T47D (cell line): ENCODE measurements at regions not wholly inside any gene's neighbourhood (a gene's known extent, or its start where the extent isn't known, plus 50 kb on each side); places are given as distances from the start of the nearest gene placed in this dataset.
"Not testable (repeated sequence)": the region's sequence is repeated elsewhere in the genome, so short reads cannot be mapped to it uniquely, and the experiment has no call there.

Experiments
- DNase-seq, 2 experiments: peaks; one replicate each; pipeline versions ENCODE4 v3.0.0 to v3.0.0-alpha.2; 2011 to 2012; ENCODE audit warnings: low read depth in 1 of 2, low spot score in 1 of 2
- JUND ChIP-seq: IDR thresholded peaks from 2 replicates; pipeline ENCODE4 v1.6.1; 2012; ENCODE audit warnings: low read depth
- in situ Hi-C: cut with HindIII; loops from 2 replicates; pipeline ENCODE4 v1.10.0; 2016; ENCODE audit warnings: low sequenced_read_pairs, low pct_unique_long_range_greater_than_20kb

DNA sequence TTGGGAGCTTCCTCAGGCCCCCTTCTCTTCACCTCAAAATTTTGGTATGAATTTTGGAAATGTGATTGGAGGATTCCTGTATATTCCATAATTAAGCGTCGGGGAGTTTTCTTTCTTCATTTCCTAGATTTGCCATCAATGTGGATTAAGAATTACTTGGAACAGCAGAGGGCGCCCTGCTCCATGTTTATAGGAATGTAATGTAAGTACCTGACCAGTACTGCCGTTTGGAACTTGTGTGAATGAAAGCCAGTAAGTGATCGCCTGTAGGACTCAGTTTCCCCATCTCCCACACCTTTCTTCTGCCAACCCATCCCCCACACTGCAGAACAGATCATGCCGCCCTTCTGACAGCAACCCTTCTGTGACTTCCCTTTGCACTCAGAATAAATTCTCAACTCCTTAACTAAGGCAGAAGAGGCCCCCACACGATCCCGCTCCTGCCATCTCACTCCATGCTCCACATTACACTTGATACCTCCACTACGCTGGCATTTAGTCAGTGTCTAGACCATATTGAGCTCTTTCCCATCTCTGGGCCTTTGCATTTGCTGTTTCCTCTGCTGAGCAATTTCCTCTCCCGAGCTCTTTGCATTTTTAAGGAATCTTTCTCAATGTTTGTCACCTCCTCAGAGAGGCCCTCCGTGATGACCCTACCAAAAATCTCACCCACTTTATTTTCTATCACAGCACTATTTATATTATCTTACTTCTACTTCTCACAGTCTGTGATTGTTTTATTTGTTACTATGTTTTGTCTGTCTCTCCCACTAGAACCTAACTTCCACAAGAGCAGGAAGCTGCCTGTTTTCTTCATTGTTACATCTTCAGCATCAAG, 79.5 kb upstream of the HTR4 start:
- in situ Hi-C loops: no loop called here
- no peak for TF ChIP-seq JUND
- peak; percentile 28 to 90 for DNase-seq

DNA sequence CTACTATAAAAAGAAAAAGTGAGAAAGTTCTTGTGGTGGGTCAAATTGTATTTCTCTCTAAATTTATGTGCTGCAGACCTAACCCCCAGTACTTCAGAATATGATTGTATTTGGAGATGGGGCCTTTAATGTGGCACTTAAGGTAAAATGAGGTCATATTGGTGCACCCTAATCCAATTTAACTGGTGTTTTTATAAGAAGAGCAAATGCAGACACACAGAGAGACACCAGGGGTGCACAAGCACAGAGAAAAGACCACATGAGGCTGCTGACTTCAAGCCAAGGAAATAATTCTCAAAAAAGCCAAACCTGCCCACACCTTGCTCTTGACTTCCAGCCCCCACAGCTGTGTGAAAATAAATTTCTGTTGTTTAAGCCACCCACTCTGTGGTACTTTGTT, 80.2 kb upstream of the HTR4 start:
- no peak for TF ChIP-seq JUND
- DNase-seq: no peak
- in situ Hi-C loops: no loop called here

DNA sequence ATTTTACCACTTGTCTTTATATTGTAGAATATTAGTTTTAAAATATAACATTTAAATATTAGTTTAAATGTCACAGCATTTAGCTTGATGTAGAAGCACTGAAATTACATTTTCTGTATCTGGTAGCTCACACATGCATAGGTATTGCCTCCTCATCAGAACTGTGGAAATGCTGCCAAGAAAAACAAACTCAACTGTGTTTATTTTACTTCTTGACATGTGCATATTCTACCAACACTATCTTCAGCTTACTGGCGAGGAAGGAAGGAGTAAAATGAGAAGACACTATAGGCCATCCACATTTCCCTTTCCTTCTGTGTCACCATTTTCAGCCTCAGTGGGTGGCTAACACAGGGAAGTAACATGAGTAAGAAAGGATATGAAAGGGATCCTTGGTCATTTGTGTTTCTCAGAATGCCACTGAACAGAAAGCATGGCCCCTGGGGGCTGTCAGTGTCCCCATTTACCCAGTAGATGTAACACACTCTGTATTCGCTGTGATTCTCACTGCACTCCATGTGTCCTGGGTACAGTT, 81.0 kb upstream of the HTR4 start:
- in situ Hi-C loops: no loop called here
- no peak for TF ChIP-seq JUND
- peak in 1 of 2 experiments; percentile 35 for DNase-seq

DNA sequence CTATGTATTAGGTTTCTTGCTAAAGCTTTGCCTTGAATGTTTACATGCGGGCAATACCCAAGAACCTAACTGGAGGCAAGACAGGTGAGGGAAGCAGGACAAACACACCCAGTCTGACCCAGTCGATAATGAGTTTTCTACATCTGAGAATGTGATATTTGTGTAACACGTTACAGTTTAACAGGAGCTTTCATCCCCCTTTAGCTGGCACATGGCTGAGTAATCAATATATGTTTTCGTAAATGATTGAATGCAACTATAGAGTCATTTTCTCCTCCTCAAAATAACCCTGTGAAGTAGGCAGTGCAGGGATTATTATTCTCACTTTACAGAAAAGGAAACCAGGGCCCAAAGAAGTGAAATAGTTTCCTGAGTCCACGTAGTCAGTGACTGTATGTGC, 84.7 kb upstream of the HTR4 start:
- DNase-seq: no peak

DNA sequence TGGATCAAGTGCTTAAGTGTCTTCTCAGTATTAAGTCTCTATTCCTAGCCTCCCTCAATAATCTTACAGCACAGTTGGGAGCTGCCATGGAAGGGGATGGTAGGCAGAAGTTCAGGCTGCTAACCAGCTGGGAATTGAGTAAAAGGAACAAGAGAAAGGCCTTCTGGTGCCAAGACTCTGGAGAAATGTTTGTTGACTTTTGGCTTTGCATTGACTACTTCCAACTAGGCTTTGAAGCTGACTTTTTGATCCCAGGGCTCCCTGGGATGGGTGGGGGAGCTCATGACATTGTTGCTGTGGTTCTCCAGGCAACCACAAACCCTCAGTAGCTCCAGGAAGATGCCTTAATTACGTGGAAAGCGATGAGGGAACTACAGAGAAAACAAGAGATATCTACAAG, 85.2 kb upstream of the HTR4 start:
- in situ Hi-C loops: no loop called here
- DNase-seq: no peak
- TF ChIP-seq JUND: no peak

More for the DNA sequence above, 84.7 kb upstream of the HTR4 start:
- in situ Hi-C loops: no loop called here
- no peak for TF ChIP-seq JUND

DNA sequence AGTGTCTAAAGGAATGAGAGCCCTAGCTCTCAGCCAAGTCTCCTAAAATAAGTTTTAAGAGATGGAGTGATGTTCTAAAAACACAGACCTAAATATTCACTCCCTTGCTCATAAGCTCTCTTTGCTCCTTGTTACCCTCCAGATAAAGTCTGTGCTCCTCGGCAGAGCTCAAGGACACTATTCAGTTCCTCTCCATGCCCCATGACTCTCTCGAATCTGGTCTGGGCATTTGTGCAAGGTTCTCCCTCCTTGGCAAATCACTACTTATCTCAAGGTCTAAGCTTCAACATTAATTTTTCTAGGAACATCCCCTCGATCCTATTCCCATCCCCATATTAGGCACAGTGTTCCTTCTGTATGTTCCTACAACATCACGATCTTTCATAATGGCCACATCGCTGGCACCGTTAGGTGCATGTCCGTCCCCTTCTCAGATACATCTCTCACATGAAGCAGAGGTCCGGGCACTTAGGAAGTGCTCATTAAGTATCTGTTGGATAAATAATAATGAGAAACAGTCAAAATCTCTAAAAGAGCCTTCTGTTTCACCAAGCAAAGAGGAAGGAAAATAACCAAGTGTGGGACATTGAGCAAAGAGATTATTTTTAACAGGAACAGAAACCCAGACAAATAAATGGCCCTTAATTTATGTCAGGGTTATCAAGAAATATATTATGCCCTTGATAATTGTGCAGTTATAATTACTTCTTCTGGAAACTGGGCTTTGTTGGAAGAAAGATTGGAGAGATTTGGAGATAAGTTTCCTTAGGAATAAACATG, 85.9 kb upstream of the HTR4 start:
- in situ Hi-C loops: no loop called here
- no peak for TF ChIP-seq JUND

DNA sequence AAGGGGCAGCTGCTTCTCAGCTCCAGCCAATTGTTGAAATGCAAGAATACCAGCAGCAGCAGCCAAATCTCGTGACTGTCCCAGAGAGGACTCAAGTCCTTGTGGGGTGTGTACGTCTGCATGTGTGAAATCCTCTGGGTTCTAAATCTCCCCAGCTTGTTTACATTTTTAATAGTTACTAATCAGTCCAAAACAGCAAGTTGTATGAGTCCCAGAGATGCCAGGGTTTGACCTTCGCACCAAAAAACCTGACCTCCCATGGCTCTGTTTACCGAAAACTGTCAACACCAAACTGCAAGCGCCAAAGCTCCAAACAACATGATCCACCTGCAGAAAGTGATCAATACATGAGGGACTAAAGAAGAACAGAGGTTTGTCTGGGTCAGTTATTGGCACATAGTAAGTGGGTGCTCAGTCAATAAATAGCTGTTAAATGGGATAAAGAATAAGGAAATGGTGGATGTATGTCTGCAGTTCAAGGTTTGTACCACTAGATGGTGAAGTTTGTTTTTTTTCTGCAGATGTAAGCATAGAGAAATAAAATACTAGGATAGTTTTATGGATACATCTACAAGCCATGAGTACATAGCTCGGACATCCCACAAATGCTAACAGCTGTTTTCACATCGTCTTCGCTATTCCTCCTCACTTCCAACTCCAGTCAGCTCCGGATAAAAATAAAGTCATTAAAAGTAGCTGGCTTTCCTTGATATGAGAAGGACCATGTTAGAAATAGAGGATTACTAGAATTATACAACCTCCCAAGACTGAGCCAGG, 85.3 kb upstream of the ADRB2 start:
- no peak for TF ChIP-seq JUND
- DNase-seq: peak; percentile 45 to 74
- in situ Hi-C loops: no loop called here

More for the DNA sequence above, 85.9 kb upstream of the HTR4 start:
- no peak for DNase-seq

DNA sequence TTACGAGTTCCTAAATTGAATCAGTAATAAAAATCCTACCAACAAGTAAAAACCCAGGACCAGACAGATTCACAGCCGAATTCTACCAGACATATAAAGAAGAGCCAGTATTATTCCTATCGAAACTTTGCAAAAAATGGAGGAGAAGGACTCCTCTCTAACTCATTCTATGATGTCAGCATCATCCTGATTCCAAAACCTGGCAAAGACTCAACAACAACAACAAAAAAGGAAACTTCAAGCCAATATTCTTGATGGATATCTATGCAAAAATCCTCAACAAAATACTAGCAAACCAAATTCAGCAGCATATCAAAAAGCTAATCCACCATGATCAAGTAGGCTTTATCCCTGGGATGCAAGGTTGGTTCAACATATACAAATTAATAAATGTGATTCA, 84.6 kb upstream of the ADRB2 start:
- DNase-seq, in situ Hi-C loops: not testable (repeated sequence)

DNA sequence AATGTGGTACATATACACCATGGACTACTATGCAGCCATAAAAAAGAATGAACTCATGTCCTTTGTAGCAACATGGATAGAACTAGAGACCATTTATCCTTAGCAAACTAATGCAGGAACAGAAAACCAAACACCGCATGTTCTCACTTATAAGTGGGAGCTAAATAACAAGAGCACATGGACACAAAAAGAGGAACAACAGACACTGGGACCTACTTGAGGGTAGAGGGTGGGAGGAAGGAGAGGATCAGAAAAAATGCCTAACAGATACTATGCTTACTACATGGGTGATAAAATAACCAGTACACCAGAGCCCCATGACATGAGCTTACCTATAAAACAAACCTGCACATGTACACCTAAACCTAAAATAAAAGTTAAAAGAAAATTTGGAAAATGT, 82.0 kb upstream of the ADRB2 start:
- DNase-seq, in situ Hi-C loops: not testable (repeated sequence)

DNA sequence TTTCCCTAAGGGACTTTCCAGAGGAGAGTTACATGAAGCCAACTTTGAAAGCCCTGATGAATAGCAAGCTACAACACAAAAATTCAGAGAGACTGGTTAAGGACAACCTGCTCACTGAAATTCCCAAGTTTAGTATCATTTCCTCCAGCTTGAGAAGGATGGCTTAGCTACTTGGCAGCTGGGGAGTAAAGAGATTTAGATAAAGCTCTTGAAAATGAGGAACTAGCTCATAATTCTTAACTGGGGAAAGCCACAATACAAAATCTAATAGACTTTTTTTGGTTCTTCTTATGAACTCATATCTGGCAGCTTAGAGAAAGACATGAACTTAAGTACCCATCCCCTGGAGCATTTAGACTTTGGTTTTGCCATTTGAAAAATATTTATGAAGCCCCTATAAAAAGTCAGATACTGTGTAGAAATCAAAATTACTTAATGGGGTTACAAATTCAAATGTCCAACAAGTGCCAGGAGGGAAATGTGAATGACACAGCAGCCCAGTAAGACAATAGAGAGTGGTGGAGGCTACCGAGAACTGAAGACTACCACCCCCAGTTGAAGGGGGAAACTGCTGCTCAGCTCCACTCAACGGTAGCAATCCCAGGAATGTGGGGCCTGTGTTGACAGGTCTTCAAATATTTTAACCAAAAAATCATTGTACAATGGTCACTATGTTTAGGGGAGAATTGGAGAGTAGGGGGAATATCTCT, 79.4 kb upstream of the ADRB2 start:
- in situ Hi-C loops: no loop called here
- no peak for TF ChIP-seq JUND
- DNase-seq: no peak

DNA sequence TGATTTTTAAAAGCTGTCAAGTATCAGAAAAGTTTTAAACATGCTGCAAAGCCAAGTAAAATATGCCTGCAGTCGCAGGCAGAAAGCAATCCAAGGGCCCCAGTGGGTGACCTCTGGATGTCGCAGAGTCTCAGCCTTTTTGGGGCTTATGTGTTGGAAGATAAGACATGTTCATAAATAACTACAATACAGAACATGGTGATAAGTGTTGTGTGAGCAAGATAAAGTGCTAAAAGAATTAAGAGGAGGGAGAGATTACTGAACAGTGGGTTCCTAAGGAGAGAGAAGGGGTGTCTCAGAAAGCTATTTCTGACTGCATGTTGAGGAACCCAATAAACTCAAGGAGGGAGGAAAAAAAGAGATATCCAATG, 78.9 kb upstream of the ADRB2 start:
- TF ChIP-seq JUND: no peak
- in situ Hi-C loops: no loop called here
- DNase-seq: no peak
